IPS DF 6.9 (cell line): ENCODE measurements at regions not wholly inside any gene's neighbourhood (a gene's known extent, or its start where the extent isn't known, plus 50 kb on each side); places are given as distances from the start of the nearest gene placed in this dataset.
"Not testable (repeated sequence)": the region's sequence is repeated elsewhere in the genome, so short reads cannot be mapped to it uniquely, and the experiment has no call there.

Source experiments
- DNase-seq: peaks from one replicate; pipeline ENCODE4 v3.0.0-alpha.2; 2013; ENCODE audit warnings: low read depth, low spot score
- H3K27ac ChIP-seq: one replicate; pipeline ENCODE4 v1.5.1; 2013; ENCODE audit warnings: low read length, control low read depth
- H3K27me3 ChIP-seq: 2 replicates; pipeline ENCODE4 v1.6.1; 2013; ENCODE audit warnings: mild to moderate bottlenecking, low read length; ENCODE audit not compliant: control insufficient read depth, insufficient read depth
- H3K36me3 ChIP-seq: 2 replicates; pipeline ENCODE4 v1.6.1; 2013; ENCODE audit warnings: low read length; ENCODE audit not compliant: control insufficient read depth, insufficient read depth
- H3K4me1 ChIP-seq: 2 replicates; pipeline ENCODE4 v1.6.1; 2013; ENCODE audit warnings: low read length; ENCODE audit not compliant: control insufficient read depth, insufficient read depth
- H3K4me3 ChIP-seq: 2 replicates; pipeline ENCODE4 v1.5.1; 2013; ENCODE audit warnings: mild to moderate bottlenecking, low read length
- H3K9me3 ChIP-seq: 2 replicates; pipeline ENCODE4 v1.6.1; 2013; ENCODE audit warnings: low read length, inconsistent platforms; ENCODE audit not compliant: control insufficient read depth, insufficient read depth
- WGBS: extraction: QIAGEN DNeasy Blood & Tissue Kit; methylation state at CpG from one replicate; pipeline ENCODE4 v1.1.7; 2013; ENCODE audit warnings: mixed read lengths, missing lambda C conversion rate; ENCODE audit not compliant: insufficient read length, insufficient coverage; 5-methylcytosine and 5-hydroxymethylcytosine counted together

GRCh38 chr14:106227793-106228192 is 701.4 kb downstream of the TMEM121 start:
- Histone ChIP-seq H3K4me3 (no peak overlapping the region), H3K27ac (no peak overlapping the region), H3K36me3 (no peaks in the 10 kb centered on the region), H3K9me3 (peaks cover 5% of the 10 kb centered on the region), H3K4me1 (no peaks in the 10 kb centered on the region), H3K27me3 (no peaks in the 10 kb centered on the region)
- WGBS, result no CpG with 5 or more reads among the region's 10 CpGs
- no peak for DNase-seq

GRCh38 chr14:106228541-106229158 is 702.3 kb downstream of the TMEM121 start:
- Histone ChIP-seq H3K36me3 (no peaks in the 10 kb centered on the region), H3K4me3 (no peak overlapping the region), H3K4me1 (no peaks in the 10 kb centered on the region), H3K9me3 (peaks cover 5% of the 10 kb centered on the region), H3K27me3 (no peaks in the 10 kb centered on the region), H3K27ac (no peak overlapping the region)
- DNase-seq, result no peak
- WGBS, result no CpG with 5 or more reads among the region's 6 CpGs

- Histone ChIP-seq H3K4me3 (no peak overlapping the region), H3K36me3 (no peaks in the 10 kb centered on the region), H3K27me3 (no peaks in the 10 kb centered on the region), H3K27ac (no peak overlapping the region), H3K4me1 (no peaks in the 10 kb centered on the region), H3K9me3 (peaks cover 3% of the 10 kb centered on the region)
- no CpG with 5 or more reads among the region's 2 CpGs for WGBS
- no peak for DNase-seq
Measured at GRCh38 chr14:106230071-106230470, 703.7 kb downstream of the TMEM121 start.

DNA sequence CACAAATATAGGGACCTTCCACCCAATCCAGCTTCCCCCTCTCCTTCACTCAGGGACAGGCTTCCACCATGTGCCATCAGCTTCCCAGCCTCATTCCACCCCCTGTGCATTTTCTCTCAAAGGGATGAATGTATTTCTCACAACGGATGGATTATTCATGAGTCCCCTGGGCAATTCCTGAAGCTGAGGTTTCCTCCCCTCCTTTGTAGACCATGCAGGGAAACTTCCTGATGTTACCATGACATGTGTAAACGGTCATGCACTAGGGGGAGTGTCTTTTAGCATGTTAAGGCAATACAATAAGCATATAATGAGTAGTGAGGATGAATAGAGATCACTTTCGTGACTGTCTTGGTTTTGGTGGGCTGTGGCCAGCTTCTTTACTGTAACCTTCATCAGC is 706.8 kb downstream of the TMEM121 start:
- not testable (repeated sequence) for H3K9me3 ChIP-seq, H3K4me3 ChIP-seq, H3K4me1 ChIP-seq, DNase-seq, H3K36me3 ChIP-seq, H3K27ac ChIP-seq, H3K27me3 ChIP-seq
- no CpG with 5 or more reads among the region's 3 CpGs for WGBS

GRCh38 chr14:106234525-106235254 is 708.3 kb downstream of the TMEM121 start:
- not testable (repeated sequence) for H3K36me3 ChIP-seq, DNase-seq, H3K27me3 ChIP-seq, H3K4me3 ChIP-seq, H3K27ac ChIP-seq, H3K4me1 ChIP-seq, H3K9me3 ChIP-seq
- WGBS, result no CpG with 5 or more reads among the region's 17 CpGs

DNA sequence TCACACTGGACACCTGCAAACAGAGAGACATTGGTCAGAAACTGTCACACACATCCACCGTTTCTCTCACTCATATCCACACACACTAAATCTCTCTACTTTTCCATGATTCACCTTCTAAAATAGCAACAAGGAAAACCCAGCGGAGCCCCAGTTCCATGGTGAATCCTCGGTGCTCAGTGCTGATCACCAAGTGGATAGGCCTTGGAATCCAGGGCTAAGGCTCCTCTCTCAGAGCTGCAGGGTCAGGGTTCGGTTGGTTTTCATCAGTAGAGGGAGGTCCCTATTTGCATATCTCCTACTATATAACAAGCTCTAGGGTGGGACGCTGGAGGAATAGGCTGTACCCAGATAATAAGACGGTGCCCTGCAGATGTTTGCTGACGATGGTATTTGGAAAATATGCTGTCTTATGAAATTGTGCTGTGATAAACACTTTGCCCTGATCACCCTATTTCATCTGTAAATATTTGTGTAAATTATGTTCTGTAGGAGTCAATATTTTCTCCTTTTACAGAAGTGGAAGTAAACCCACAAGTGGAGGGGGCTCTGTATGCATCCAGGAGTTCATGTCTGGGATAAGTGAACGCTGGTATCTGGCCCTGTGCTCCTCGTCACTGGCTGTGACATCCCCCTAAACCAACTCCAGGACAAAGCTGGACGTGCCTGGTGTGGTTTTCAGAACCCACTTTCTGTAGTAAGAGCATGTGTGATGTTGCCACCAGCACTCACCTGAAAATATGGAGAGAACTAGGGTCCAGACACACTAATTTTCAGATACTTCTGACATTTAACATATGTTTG is 709.2 kb downstream of the TMEM121 start:
- Histone ChIP-seq H3K4me3 (no peak overlapping the region), H3K27ac (no peak overlapping the region), H3K4me1 (no peaks in the 10 kb centered on the region), H3K27me3 (no peaks in the 10 kb centered on the region), H3K36me3 (no peaks in the 10 kb centered on the region), H3K9me3 (peaks cover 2% of the 10 kb centered on the region)
- WGBS, result no CpG with 5 or more reads among the region's 10 CpGs
- DNase-seq, result no peak

DNA sequence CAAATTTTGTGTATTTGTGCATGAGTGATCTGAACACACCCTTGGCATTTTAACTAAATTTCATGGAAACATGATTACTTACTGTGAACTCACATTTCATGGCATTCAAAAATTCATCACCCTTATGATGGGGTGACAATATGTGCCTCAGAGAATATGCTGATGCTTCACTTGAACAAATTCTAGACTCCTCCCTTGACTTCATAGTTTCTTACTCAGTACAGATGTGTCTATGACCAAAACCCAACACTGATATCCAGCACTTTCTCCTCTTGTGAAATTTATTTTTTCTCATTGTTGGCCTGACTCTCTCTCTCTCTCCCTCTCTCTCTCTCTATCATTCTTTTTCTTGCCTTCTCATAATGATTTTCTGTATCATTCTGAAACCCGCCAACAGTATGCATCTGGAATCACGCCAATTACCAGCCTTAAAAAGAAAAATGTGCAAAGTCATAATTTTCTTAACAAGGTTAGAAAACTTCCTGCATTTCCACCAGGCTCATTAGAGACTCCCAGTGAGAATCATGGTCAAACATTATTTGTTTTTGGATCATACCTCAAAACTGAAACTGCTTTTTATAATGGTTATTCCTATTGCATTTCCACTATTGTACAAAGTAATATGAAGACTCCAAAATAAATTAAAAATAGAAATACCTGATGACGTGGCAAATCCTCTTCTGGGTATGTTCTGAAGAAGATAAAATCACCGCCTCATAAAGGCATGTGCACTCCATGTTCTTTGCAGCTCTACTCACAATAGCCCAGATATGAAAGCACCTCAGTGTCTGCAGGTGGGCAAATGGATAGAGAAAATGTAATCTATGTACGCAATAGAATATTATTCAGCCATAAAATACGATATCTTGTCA is 722.2 kb downstream of the TMEM121 start:
- WGBS, result no CpG with 5 or more reads among the region's 6 CpGs
- H3K27ac ChIP-seq, result no peak overlapping the region
- H3K27me3 ChIP-seq, result no peaks in the 10 kb centered on the region
- no peak overlapping the region for H3K4me3 ChIP-seq
- no peaks in the 10 kb centered on the region for H3K4me1 ChIP-seq
- no peak for DNase-seq
- no peaks in the 10 kb centered on the region for H3K36me3 ChIP-seq
- H3K9me3 ChIP-seq, result peaks cover 6% of the 10 kb centered on the region

DNA sequence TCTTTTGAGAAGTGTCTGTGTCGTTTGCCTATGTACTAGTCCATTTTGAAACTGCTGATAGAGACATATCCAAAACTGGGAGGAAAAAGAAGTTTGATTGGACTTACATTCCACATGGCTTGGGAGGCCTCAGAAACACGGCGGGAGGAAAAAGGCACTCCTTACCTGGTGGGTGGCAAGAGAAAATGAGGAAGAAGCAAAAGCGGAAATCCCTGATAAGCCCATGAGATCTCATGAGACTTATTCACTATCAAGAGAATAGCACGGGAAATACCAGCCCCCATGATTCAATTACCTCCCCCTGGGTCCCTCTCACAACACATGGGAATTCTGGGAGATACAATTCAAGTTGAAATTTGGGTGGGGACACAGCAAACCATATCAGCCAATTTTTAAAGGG is 727.6 kb downstream of the TMEM121 start:
- not testable (repeated sequence) for H3K27ac ChIP-seq, H3K4me1 ChIP-seq, H3K36me3 ChIP-seq, H3K9me3 ChIP-seq, H3K4me3 ChIP-seq, DNase-seq, H3K27me3 ChIP-seq
- WGBS, result no CpG with 5 or more reads among the region's 5 CpGs

- not testable (repeated sequence) for H3K4me3 ChIP-seq, DNase-seq, H3K27me3 ChIP-seq, H3K9me3 ChIP-seq, H3K36me3 ChIP-seq, H3K4me1 ChIP-seq, H3K27ac ChIP-seq
- WGBS, result no CpG with 5 or more reads among the region's 16 CpGs
Measured at GRCh38 chr14:106257569-106257994, 731.2 kb downstream of the TMEM121 start.
